Suppressor macrophage treated with lipopolysaccharide for 4 hours (primary cell): ENCODE measurements at regions not wholly inside any gene's neighbourhood (a gene's known extent, or its start where the extent isn't known, plus 50 kb on each side); places are given as distances from the start of the nearest gene placed in this dataset.
"Not testable (repeated sequence)": the region's sequence is repeated elsewhere in the genome, so short reads cannot be mapped to it uniquely, and the experiment has no call there.

ENCODE experiments used
- DNase-seq: peaks from one replicate; pipeline ENCODE4 v3.0.0-alpha.2; 2020

DNA sequence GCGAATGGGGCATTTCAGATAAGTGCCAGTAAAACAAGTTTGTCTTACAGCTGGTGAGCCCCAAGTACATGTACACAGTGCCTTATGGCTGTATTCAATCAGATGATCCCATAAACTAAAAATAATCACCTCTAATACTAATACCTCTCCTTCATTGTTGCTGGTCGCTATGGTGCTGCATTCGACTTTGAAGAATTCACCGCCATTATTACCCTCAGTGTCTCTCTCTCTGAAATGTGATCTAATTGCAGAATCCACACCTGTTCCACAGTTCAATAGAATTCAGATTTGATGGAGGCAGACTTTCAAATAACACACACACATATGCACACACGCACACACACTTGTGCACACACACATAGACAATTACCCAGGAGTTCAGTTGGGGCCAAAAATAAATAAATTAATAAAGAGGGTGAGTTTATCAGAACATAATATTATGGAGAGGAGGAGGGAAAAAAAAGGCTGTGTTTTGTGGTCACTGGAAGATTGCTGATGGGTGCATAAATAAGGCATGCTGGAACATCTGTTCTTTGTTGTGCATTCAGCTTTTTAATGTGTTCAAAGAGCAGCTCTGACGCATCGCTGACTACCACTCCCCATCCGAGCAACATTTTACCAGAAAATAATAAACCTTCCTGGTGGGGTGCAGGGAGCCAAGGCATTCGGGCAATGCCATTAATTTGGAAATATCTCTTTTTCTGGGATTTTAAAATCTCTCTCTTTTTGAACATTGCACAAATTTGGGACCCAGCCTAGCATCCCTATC, 235.7 kb downstream of the SATB1 start:
- DNase-seq, result no peak

DNA sequence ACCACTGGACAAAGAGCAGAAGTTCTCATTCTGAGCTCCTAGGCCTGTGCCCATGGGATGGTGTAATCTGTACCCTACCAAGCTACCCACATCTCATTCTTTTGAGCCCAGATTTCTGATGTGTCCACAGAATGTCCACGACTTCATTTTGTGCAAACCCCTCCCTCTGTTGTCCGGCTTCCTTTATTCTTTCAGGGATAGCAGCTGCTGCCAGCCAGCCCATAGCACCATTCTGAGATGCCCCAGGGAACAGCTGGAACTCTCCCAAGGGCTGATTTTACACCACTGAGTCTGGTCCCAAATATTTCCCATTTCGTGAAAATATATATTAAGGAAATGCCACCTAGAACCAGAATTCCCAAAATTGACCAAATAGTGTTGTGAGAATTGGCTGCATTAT, 236.6 kb downstream of the SATB1 start:
- no peak for DNase-seq

DNA sequence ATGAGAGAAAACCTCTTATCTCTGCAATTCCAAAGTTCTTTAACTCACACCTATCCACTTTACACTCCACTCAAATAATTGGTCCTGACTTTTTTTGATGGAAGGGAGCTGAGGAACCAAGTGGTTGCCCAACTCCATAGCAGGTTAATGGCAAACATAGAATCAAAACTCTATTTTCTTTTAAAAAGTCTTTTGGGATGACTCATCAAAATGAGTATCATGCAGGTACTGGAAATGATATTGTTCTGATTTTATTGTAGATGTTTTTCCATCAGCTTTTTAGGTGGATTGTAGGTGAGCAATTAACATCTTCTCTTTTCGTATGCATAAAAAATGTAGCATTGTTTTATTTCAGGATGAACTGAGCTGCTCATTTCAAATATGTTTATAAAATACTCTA, 239.5 kb downstream of the SATB1 start:
- DNase-seq, result no peak

DNA sequence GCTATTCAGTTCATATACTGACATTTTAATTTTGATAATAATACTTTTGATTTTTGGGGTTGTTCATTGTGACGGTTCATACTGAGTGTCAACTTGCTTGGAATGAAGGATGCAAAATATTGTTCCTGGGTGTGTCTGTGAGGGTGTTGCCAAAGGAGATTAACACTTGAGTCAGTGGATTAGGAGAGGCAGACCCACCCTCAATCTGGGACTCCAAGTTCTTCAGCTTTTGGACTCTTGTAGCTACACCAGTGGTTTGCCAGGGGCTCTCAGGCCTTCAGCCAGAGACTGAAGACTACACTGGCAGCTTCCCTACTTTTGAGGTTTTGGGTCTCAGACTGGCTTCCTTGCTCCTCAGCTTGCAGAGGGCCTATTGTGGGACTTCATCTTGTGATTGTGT, 242.2 kb downstream of the SATB1 start:
- DNase-seq, result not testable (repeated sequence)

DNA sequence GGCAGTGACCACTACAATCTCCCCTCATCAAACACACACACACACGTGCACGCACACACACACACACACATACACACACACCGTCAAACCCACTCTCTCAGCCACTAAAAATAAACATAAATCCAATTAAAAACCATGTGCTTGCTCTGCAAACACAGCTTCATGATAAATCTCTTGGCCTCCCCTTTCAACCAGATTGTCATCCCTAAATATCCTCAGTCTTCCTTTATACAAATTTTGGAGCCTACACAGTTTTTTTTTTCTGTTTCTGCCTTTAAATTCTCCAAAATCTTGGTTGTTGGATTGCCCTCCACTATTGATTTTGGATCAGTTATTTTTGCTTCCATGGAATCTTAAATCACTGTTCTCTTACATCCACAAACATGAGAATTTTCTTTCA, 245.6 kb downstream of the SATB1 start:
- DNase-seq, result no peak

DNA sequence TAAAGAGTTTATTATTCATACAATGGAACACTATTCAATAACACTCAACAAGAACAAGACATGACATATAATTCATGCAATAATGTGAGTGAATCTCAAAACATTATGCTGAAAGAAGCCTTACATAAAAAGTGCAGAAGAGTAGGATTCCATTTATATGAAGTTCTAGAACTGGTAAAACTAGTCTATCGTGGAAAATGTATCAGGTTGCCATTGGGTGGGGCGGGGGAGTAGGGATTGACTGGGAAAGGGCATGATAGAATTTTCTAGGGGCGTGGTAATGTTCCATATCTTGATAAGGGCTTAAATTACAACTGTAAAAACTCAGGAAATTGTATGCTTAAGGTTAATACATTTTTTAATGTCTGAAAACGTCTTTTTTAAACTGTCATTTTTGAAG, 247.9 kb downstream of the SATB1 start:
- no peak for DNase-seq

DNA sequence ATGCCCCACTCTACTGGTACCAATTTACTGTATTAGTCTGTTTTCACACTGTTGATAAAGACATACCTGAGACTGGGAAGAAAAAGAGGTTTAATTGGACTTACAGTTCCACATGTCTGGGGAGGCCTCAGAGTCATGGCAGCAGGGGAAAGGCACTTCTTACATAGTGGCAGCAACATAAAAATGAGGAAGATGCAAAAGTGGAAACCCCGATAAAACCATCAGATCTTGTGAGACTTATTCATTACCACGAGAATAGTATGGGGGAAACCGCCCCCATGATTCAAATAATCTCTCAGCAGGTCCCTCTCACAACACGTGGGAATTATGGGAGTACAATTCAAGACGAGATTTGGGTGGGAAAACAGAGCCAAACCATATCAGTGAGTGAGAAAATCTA, 251.2 kb downstream of the SATB1 start:
- DNase-seq, result peak; percentile 13

DNA sequence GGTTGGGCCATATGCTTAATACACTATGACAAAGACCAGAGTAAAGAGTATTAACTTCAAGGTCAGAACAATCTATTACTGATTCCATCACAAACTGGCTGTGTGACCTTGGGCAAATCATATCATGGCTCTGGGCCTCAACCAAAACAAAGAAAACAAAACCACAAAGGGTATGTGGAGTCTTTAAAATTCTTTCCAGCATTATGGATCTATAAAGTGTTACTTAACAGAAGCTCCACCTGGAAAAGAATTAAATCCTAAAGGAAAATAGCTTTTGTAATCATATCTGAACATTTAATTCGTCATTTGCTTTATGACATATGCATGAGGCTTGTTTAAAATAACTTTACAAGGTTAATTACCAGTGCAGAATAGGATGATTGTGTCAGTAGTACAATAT, 265.5 kb downstream of the SATB1 start:
- DNase-seq, result no peak

DNA sequence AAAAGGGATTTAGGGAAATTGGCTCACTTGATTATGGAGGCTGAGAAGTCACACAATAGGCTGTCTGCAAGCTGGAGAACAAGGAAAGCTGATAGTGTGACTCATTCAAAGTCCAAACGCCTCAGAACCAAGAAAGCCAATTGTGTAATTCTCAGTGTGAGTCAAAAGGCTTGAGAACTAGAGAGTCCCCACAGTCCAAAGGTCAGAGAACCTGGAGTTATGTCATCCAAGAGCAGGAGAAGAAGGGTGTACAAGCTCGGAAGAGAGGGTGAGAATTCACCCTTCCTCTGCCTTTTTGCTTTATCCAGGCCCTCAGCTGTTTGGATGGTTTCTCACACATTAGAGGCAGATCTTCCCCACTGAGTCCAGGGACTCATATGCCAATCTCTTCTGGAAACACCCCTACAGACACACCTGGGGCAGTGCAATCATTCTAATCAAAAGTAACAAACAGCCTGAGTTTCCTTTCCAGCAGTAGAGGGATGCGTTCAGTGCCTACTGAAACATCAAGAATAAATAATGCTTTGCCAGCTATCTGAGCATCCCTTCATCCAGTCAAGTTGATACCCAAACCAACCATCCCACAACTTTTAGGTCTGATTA, 271.5 kb downstream of the SATB1 start:
- DNase-seq, result peak; percentile 83

DNA sequence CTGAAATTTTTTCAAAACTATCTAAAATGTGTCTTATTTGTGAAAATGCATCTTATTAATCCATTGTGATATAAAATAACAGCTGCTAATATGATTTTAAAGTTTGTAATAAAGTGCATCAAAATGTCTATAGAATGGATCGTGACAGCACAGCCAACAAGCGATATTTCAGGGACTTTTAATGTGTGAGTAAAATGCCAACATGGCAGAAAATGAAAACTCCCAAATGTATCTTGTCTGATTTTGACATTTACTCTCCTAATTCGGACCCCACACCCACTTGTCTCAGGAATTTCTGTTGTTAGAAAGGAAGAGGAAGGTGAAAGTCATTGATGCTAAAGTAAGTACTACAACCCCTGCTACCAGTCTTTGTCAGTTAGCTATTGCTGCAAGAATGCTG, 273.9 kb downstream of the SATB1 start:
- no peak for DNase-seq

DNA sequence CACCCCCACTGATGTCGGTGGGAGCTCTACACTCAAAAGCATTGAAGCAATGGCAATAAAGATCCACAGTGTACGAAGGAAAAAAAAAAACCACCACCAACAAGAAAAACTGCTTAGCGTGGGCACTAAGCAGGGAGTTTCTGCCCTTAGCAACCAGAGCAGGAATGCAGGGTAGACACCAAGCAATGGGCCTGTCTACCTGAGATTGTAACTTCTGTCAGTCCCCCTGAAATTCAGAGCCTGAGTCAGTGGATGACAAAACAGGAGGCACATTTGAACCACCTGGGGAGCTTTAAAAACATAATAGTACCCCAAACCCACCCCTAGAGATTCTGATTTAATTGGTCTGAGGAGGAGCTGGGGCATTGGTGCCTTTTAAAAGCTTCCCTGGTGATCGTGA, 275.2 kb downstream of the SATB1 start:
- DNase-seq, result no peak

DNA sequence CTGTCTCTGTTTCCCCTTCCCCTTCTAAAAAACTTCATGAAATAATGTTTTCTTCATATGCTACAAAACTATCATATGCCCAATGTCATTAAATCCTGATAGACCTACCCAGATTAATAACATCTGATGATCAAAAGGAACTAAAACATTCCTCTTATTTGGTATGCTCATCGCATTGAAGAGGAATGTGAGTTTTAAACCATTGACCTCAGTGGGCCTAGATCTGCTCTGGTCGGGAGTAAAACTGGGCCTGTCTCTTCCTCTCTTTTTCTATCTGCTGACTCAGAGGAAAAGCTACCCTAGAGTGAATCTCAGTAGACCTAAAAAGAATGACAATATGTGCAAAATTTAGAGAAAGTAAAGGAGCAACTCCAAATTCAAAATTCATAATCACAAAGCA, 275.8 kb downstream of the SATB1 start:
- no peak for DNase-seq

DNA sequence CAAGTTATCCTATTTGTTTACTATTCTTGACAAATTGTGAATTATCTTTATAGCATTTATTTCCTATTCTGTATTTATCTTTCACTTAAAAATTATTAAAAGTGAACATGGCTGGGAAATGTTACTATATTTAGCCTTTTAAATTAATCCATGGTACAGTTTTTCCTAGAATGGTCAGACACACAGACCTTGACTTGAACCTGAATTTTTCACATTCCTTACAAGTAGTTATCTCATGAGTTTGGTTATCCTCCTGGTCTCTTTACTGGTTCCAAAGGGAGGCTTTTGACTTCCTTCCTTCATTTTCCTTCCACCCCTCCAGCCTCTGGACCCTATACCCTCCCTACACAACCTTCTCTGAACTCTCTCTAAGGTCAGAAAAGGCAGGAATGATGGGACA, 280.6 kb downstream of the SATB1 start:
- no peak for DNase-seq

DNA sequence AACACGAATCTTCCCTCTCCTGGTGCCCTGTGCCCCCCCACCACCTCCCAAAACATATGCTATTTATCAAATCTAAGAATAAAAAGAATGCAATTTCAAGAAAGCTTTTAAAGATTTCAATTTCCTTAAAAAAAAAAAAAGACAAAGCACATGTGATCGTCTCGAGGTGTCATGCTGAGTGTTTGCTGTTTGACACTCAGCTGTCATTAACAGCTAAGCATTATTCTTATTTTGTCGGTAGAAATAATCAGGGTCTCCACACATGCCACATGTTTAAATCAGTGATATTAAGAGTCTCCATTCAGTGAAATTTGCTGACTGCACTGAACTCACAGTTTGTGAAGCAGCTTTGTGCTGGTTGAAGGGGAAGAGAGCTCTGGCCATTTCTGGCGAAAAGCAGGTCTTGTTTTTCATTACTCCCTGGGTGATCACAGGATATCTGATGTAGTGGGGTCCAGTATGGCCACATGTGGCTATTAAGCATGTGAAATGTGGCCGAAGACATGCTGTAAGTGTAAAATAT, 281.8 kb downstream of the SATB1 start:
- no peak for DNase-seq

DNA sequence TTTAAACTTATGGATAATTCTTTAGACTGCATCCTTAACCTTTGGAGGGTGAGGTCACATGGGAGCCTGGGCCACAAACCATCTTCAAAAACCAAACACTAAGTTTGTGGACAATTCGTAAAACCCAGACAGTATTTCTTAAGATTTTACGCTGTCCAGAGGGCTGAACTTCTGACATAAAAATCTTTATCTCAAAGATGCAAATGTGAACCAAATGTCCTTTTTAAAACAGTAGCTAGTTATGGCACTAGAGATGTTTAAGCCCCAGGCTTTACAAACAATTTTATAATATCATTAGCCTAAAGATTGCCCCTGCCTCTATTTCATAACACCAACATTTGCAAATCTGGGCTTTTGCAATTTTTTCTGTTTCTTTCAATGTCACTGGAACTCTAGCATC, 287.2 kb downstream of the SATB1 start:
- no peak for DNase-seq

DNA sequence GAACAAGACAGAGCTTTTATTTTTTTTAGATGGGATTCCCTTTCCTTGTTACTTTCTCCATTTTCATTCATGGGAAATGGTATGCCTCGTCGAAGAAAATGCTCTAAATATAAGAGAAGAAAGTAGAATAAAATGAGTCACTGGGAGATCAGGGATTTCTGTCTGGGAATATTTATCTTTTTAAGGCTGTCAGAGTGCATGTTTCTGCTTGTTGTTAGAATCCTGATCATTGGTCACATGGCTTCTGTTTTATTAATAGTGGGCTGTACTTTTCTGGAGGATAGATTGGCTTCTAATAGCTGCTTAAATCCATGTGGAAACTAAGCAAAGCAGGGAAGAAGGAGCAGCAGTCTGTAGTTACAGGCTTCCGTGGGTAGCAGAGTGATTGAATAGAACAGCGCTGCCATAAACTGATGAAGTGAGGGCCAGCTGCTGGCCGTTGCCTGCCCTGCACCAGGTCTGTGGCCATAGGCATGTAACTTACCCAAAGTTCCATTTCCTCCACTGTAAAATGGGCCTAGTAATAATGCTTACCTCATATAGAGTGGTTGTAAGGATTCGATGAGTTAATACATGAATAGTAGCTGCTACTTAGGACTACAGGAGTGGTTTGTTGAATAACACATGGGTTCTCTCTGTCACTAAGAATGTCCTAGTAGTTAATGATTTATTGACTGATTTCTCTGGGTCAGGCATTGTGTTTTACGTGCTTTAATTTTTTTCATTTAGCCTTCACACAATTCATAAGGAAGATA, 289.9 kb downstream of the SATB1 start:
- DNase-seq, result no peak

DNA sequence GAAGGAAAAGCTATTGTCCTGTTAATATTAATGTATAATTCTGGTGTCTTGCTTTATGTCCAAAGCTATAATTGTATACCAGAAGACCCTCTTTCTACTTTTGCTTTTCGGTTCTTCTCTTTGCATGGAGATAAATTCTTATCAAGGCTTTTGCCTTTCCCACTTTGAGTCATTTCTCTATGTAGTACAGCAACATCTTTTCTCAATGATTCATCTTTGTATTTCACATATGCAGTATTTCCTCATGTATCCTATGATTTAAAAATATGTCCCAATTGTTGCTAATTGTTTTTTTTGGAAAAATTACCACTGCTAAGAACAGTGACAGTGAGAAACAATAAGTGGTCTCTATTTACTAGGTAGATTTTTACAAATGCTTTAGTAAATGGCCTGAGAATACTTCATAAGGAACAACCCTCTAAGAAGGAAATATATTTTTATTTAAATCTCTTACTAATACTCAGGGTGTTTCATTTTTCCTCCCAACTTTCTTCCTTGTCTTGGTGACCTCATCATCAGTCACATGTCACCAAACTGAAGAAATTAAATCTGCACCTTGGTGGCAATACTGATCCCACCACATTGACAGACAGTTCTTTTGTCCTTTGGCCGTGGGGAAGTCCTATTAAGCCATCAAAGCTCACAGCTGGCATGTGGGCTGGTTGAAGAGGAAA, 290.6 kb downstream of the SATB1 start:
- DNase-seq, result peak; percentile 60

DNA sequence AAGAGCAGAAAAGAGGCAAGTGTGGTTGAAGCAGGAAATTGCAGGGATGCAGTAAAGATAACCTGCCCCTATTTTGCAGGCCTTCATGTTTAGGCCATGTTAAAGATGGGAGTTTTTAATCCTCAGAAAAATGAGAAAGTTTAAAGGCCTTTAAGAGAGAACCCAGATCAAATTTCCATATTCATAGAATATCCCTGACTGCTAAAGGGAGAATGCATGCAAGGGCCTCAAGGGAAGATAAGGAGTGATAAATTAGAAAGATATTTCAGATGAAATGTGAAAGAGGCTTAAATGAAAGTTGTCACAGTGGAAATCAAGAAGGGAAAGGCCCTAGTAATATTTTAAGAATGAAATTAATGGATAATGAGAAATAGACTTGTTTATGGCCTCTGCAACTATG, 292.1 kb downstream of the SATB1 start:
- no peak for DNase-seq

DNA sequence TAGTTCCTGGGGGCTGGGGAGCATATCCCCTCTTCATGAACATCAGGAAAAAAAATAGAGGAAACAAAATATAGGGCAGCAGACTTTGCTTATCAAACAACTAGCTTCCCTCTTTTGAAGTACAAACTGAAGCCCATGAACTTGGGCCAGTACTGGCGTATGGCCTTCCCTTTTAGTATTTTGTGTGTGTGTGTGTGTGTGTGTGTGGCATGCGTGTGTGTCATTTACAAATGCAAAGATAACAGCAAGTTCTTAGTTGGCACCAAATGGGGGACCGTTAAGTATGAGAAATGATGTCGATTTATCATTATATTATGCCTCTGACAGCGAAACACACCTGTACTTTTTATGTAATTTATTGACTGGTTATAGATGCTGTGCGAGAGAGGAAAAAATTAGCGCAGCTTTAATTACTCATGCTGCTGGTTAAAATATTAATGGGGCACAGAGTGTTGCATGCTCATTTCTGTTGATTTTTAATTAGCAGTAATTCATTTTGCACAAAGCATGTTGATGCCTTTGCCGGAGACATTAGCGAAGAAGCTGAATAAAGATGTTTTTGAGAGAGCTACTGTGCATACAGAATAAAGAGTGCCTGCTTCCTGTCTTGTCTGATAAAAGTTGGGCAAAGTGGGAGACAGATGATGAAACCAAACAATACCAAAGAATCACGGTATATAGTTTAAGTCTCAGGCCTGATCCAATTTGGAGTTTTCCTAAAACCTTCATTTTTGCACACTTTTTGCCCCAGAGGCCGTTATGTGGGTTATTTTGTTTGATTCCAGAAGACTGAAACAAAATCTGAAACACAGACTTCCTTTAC, 297.1 kb downstream of the SATB1 start:
- DNase-seq, result no peak

DNA sequence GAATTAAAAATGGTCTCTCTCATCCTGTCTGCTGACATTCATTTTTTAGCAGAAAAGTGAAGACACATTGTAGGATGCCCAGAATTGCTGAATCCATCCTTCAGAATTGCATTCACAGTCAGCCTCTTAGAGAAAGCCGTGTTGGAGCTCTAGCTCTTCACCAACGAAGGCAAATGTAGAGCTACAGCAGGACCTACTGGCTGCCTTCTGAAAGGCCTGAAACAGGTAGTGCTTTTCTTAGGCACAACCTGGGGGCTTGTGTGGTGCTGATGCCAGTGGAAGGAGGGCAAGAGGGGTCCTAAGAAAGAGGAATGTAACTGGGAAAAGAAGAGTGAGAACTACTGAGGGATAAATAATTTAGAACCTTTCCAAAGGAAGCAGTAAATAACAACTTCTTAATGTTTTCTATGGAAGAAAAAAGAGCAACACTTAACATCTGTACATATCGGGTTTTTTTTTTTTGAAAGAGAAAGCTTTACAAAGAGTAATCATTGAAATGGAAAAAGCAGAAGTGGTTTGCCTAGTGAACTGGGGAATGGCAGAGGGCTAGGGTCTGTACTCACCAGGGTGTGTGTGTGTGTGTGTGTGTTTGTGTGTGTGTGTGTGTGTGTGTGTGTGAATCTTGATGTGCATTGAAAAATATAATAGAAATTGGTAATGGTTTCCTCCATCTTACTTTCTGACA, 297.8 kb downstream of the SATB1 start:
- DNase-seq, result peak; percentile 41

DNA sequence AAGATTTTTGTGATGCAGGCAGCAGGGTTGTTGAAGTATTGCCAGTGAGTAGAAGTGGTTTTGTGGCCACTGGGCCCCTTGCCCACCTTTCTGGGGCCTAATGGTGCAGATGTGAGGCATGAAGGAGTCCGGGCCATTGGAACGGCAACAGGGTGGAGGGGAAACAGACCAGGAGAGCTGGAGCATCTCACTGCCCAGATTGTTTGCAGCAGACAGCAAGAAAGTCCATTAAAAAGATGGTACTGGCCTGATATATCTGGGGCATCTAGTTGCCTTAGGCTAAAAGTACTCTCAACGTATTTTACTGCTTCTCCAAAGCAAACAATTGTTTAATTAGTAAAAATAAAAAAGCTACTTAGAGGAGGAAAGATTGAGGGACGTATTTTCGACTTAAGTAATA, 298.4 kb downstream of the SATB1 start:
- DNase-seq, result no peak

DNA sequence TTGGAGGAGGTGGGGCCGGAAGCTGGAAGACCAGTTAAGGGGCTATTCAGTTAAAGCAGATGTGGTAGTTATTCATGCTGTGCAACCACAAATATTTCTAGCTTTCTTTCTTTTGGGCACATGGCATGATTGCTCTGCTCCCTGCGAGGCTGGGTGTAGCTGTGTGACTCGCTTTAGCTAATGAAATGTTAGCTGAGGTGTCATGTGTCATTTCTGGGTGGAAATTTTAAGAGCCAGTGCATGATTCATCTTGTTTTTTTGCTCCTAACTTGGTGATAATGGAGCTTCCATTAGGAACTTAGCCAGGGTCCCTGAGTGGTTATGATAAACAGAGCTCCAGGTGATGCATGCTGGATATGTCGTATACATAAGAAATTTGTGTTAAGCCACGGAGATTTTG, 300.6 kb downstream of the SATB1 start:
- DNase-seq, result peak; percentile 16
